GM20431 (cell line): ENCODE measurements at regions not wholly inside any gene's neighbourhood (a gene's known extent, or its start where the extent isn't known, plus 50 kb on each side); places are given as distances from the start of the nearest gene placed in this dataset.
"Not testable (repeated sequence)": the region's sequence is repeated elsewhere in the genome, so short reads cannot be mapped to it uniquely, and the experiment has no call there.

ENCODE experiments used
- in situ Hi-C: fragments of 300-500 bp; cut with MseI, MboI; formaldehyde crosslinking; loops from one replicate; pipeline ENCODE4 v1.15.0; 2020; ENCODE audit warnings: low sequenced_read_pairs; ENCODE audit not compliant: unreplicated experiment

GRCh38 chr2:199216253-199216652 is 241.5 kb downstream of the SATB2 start:
- in situ Hi-C loops, result no loop called here

- in situ Hi-C loops, result no loop called here
Observed at GRCh38 chr2:199207011-199207410, 250.7 kb downstream of the SATB2 start.

GRCh38 chr2:199206536-199206935 is 251.2 kb downstream of the SATB2 start:
- in situ Hi-C loops, result no loop called here

GRCh38 chr2:199202964-199203363 is 254.8 kb downstream of the SATB2 start:
- in situ Hi-C loops, result no loop called here

- in situ Hi-C loops, result no loop called here
Observed at GRCh38 chr2:199201539-199201938, 256.2 kb downstream of the SATB2 start.

GRCh38 chr2:199199797-199200196 is 257.9 kb downstream of the SATB2 start:
- in situ Hi-C loops, result no loop called here

GRCh38 chr2:199197448-199197847 is 260.3 kb downstream of the SATB2 start:
- in situ Hi-C loops, result no loop called here

GRCh38 chr2:199196686-199197085 is 261.1 kb downstream of the SATB2 start:
- in situ Hi-C loops, result no loop called here

- in situ Hi-C loops, result no loop called here
Observed at GRCh38 chr2:199195927-199196502, 261.7 kb downstream of the SATB2 start.

GRCh38 chr2:199191461-199191860 is 266.3 kb downstream of the SATB2 start:
- in situ Hi-C loops, result no loop called here

GRCh38 chr2:199189229-199189628 is 268.5 kb downstream of the SATB2 start:
- in situ Hi-C loops, result no loop called here

- in situ Hi-C loops, result no loop called here
Observed at GRCh38 chr2:199186301-199186751, 271.4 kb downstream of the SATB2 start.

GRCh38 chr2:199185174-199185573 is 272.6 kb downstream of the SATB2 start:
- in situ Hi-C loops, result not testable (repeated sequence)

- in situ Hi-C loops, result no loop called here
Observed at GRCh38 chr2:199163613-199164458, 293.9 kb downstream of the SATB2 start.

GRCh38 chr2:199160677-199161465 is 296.9 kb downstream of the SATB2 start:
- in situ Hi-C loops, result no loop called here

- in situ Hi-C loops, result no loop called here
Observed at GRCh38 chr2:199160081-199160480, 297.7 kb downstream of the SATB2 start.

- in situ Hi-C loops, result no loop called here
Observed at GRCh38 chr2:199148076-199148845, 309.5 kb downstream of the SATB2 start.

GRCh38 chr2:199147216-199147615 is 310.5 kb downstream of the SATB2 start:
- in situ Hi-C loops, result no loop called here

GRCh38 chr2:199144546-199144945 is 313.2 kb downstream of the SATB2 start:
- in situ Hi-C loops, result no loop called here

- in situ Hi-C loops, result no loop called here
Observed at GRCh38 chr2:199144036-199144435, 313.7 kb downstream of the SATB2 start.
